ENCODE measurements at regions not wholly inside any gene's neighbourhood (a gene's known extent, or its start where the extent isn't known, plus 50 kb on each side); places are given as distances from the start of the nearest gene placed in this dataset.

GRCh38 chr1:239872626-239873025 lies 219.1 kb upstream of the FMN2 start:
- H3K4me3 ChIP-seq: no peak overlapping the region

GRCh38 chr1:239874831-239875230 lies 216.9 kb upstream of the FMN2 start:
- TF ChIP-seq POLR2A (IDR thresholded peaks at IDR 0.05): no peak
- TF ChIP-seq POLR2AphosphoS5 (IDR thresholded peaks at IDR 0.05): no peak
- TF ChIP-seq CTCF (IDR thresholded peaks at IDR 0.05 in 8 of 11, conservative IDR thresholded peaks at IDR 0.05 in 3 of 11): no peak
- no peak for DNase-seq
- no peaks in the 10 kb centered on the region for H3K9me3 ChIP-seq
- H3K4me1 ChIP-seq: no peaks in the 10 kb centered on the region
- no peak overlapping the region for H3K4me3 ChIP-seq
- no peak overlapping the region for H3K27ac ChIP-seq
- no peaks in the 10 kb centered on the region for H3K27me3 ChIP-seq (replicated peaks in 1 of 7)
- H3K36me3 ChIP-seq: no peaks in the 10 kb centered on the region
- intact Hi-C loops (cut with DNase I; ENCODE audit: low total_unique reads): no loop called here
- 93 to 97% (median 96%) methylated on average over 10 of the region's 10 CpGs for WGBS, 5 donors

More at GRCh38 chr1:239872626-239873025, 219.1 kb upstream of the FMN2 start:
- no peaks in the 10 kb centered on the region for H3K4me1 ChIP-seq
- intact Hi-C loops (cut with DNase I; ENCODE audit: low total_unique reads): no loop called here
- TF ChIP-seq POLR2AphosphoS5 (IDR thresholded peaks at IDR 0.05): no peak
- no peak for TF ChIP-seq POLR2A (IDR thresholded peaks at IDR 0.05)
- TF ChIP-seq CTCF (IDR thresholded peaks at IDR 0.05 in 8 of 11, conservative IDR thresholded peaks at IDR 0.05 in 3 of 11): no peak
- H3K9me3 ChIP-seq: no peaks in the 10 kb centered on the region
- H3K27me3 ChIP-seq (replicated peaks in 1 of 7): no peaks in the 10 kb centered on the region
- no peaks in the 10 kb centered on the region for H3K36me3 ChIP-seq
- H3K27ac ChIP-seq: no peak overlapping the region
- no peak for DNase-seq
- 45 to 49% (median 47%) methylated on average over 2 of the region's 2 CpGs for WGBS, 5 donors

GRCh38 chr1:239879321-239880170 lies 212.1 kb upstream of the FMN2 start:
- Histone ChIP-seq H3K9me3 (no peaks in the 10 kb centered on the region), H3K4me1 (no peaks in the 10 kb centered on the region), H3K27me3 (replicated peaks in 1 of 7) (no peaks in the 10 kb centered on the region), H3K36me3 (no peaks in the 10 kb centered on the region), H3K27ac (no peak overlapping the region), H3K4me3 (no peak overlapping the region)
- TF ChIP-seq POLR2AphosphoS5 (IDR thresholded peaks at IDR 0.05) (no peak), POLR2A (IDR thresholded peaks at IDR 0.05) (no peak), CTCF (IDR thresholded peaks at IDR 0.05 in 8 of 11, conservative IDR thresholded peaks at IDR 0.05 in 3 of 11) (no peak)
- intact Hi-C loops (cut with DNase I; ENCODE audit: low total_unique reads): no loop called here
- no peak for DNase-seq
- 71 to 84% (median 78%) methylated on average over 10 of the region's 10 CpGs for WGBS, 5 donors

GRCh38 chr1:239882967-239883366 lies 208.7 kb upstream of the FMN2 start:
- TF ChIP-seq POLR2A (IDR thresholded peaks at IDR 0.05) (no peak), CTCF (IDR thresholded peaks at IDR 0.05 in 8 of 11, conservative IDR thresholded peaks at IDR 0.05 in 3 of 11) (no peak), POLR2AphosphoS5 (IDR thresholded peaks at IDR 0.05) (no peak)
- H3K36me3 ChIP-seq: no peaks in the 10 kb centered on the region
- H3K4me3 ChIP-seq: no peak overlapping the region
- no peak for DNase-seq
- WGBS, 5 donors: 84 to 93% (median 86%) methylated on average over 4 of the region's 4 CpGs
- no peaks in the 10 kb centered on the region for H3K9me3 ChIP-seq
- H3K27ac ChIP-seq: no peak overlapping the region
- intact Hi-C loops (cut with DNase I; ENCODE audit: low total_unique reads): no loop called here
- H3K4me1 ChIP-seq: no peaks in the 10 kb centered on the region
- H3K27me3 ChIP-seq (replicated peaks in 1 of 7): no peaks in the 10 kb centered on the region
